NCI-H748 (cell line): ENCODE measurements at regions not wholly inside any gene's neighbourhood (a gene's known extent, or its start where the extent isn't known, plus 50 kb on each side); places are given as distances from the start of the nearest gene placed in this dataset.

Experiments used
- DNase-seq: peaks from one replicate; lab custom pipeline; 2025; ENCODE audit not compliant: unreplicated experiment; lab: John Stamatoyannopoulos, UW

- DNase-seq = peak; percentile 77
These were observed 76.8 kb upstream of the FOXP4 start for GRCh38 chr6:41469156-41470028.

GRCh38 chr6:41470029-41470330 lies 76.2 kb upstream of the FOXP4 start:
- DNase-seq = peak; percentile 57

GRCh38 chr6:41470331-41471063 lies 75.7 kb upstream of the FOXP4 start:
- DNase-seq = peak; percentile 47

GRCh38 chr6:41471064-41471895 lies 74.9 kb upstream of the FOXP4 start:
- no peak for DNase-seq

GRCh38 chr6:41474213-41474933 lies 71.8 kb upstream of the FOXP4 start:
- DNase-seq = no peak

GRCh38 chr6:41475164-41475563 lies 71.0 kb upstream of the FOXP4 start:
- DNase-seq = no peak

- DNase-seq = no peak
These were observed 70.3 kb upstream of the FOXP4 start for GRCh38 chr6:41475737-41476357.

GRCh38 chr6:41476401-41476800 lies 69.8 kb upstream of the FOXP4 start:
- DNase-seq = no peak

- DNase-seq = peak; percentile 13
These were observed 68.6 kb upstream of the FOXP4 start for GRCh38 chr6:41477572-41477971.

GRCh38 chr6:41483943-41484342 lies 62.2 kb upstream of the FOXP4 start:
- DNase-seq = no peak

GRCh38 chr6:41487860-41488432 lies 58.2 kb upstream of the FOXP4 start:
- DNase-seq = no peak

- peak; percentile 40 for DNase-seq
These were observed 57.6 kb upstream of the FOXP4 start for GRCh38 chr6:41488433-41489119.

GRCh38 chr6:41489120-41489851 lies 56.9 kb upstream of the FOXP4 start:
- no peak for DNase-seq

GRCh38 chr6:41492261-41492891 lies 53.8 kb upstream of the FOXP4 start:
- DNase-seq = peak; percentile 19

- DNase-seq = no peak
These were observed 51.7 kb upstream of the FOXP4 start for GRCh38 chr6:41494212-41495110.
